Right cardiac atrium (tissue), 5 donors: ENCODE measurements at regions not wholly inside any gene's neighbourhood (a gene's known extent, or its start where the extent isn't known, plus 50 kb on each side); places are given as distances from the start of the nearest gene placed in this dataset.

Experiments
- ATAC-seq, 2 donors: fragments of 200-7000 bp; cut with Tn5 transposase; one replicate each; pipeline versions ENCODE4 v1.8.0 to v1.9.1; 2020; ENCODE audit warnings: moderate library complexity in 2 of 2, mild to moderate bottlenecking in 1 of 2
- DNase-seq, 3 donors: peaks; one replicate each; pipeline ENCODE4 v3.0.0-alpha.2; 2020
- H3K27ac ChIP-seq: one replicate; pipeline ENCODE4 v1.5.1; 2013; ENCODE audit warnings: mild to moderate bottlenecking, low read length, control low read depth, moderate library complexity
- H3K27me3 ChIP-seq: one replicate; pipeline ENCODE4 v1.6.1; 2013; ENCODE audit not compliant: control insufficient read depth, insufficient read depth
- H3K4me1 ChIP-seq: one replicate; pipeline ENCODE4 v1.6.1; 2013; ENCODE audit warnings: low read length; ENCODE audit not compliant: control insufficient read depth, insufficient read depth
- H3K4me3 ChIP-seq: one replicate; pipeline ENCODE4 v1.5.1; 2013; ENCODE audit warnings: low read length, control low read depth
- H3K9me3 ChIP-seq: one replicate; pipeline ENCODE4 v1.6.1; 2013; ENCODE audit warnings: low read length; ENCODE audit not compliant: control insufficient read depth
- WGBS: extraction: QIAGEN DNeasy Blood & Tissue Kit; methylation state at CpG from one replicate; pipeline ENCODE4 v1.1.7; 2013; 5-methylcytosine and 5-hydroxymethylcytosine counted together
- intact Hi-C, 4 donors: fragments of 100-400 bp; cut with DNase I; formaldehyde crosslinking; loops; one replicate each; pipeline versions ENCODE4 v1.11.0 to v1.14.0; 2022 to 2023
- donor health status: healthy with polysubstance abuse.
- donor health status: DM: no; HTN: yes; CAD: no.
- donor health status: DM: no; HTN: no; CAD: no.
- donor health status: DM: no; HTN: yes; CAD: no; lungs with severe emphysema.
- donor health status: DM: yes; HTN: yes; CAD: no.

DNA sequence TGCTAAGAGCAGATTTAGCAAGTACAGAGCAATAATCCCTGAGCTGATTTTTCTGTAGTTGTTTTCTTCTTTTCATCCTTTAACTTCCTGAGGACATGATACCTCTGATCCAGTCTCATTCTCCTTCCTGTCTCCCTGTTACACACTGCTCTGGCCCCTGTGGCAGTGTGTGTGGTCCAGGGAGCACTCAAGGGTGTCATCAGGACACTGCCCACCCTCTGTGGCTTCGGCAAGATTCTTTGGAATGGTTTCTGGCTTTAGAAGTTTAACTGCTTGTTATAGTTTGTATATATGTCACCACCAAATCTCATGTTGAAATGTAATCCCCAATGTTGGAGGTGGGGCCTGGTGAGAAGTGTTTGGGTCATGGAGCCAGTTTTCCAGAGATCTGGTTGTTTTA, 637.3 kb downstream of the BCOR start:
- Histone ChIP-seq H3K9me3 (no peaks in the 10 kb centered on the region), H3K27ac (no peak overlapping the region), H3K4me3 (no peak overlapping the region), H3K27me3 (no peaks in the 10 kb centered on the region), H3K4me1 (peaks cover 3% of the 10 kb centered on the region)
- intact Hi-C loops = no loop called here
- 68% methylated on average over 1 of the region's 1 CpG for WGBS
- ATAC-seq (no peak), DNase-seq (no peak)

DNA sequence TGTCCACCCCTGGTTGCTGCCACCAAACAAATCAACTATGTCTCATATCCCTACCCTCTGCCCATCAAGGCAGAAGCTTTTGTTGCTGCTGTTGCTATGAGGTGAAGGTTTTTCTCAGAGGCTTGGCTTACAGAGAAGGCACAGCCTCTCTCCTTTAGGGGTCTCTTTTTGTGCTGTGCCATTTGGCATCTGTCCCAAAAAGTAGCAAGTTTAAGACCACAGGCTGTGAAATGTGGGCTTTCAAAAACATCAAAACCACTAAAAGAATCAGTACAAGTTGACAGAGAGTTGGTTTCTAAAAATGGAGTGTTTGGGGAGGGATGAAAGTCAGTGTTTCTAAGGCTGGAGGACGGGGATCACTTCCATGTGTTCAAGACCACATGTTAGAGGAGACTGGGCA, 634.9 kb downstream of the BCOR start:
- H3K27me3 ChIP-seq = no peaks in the 10 kb centered on the region
- DNase-seq = no peak

DNA sequence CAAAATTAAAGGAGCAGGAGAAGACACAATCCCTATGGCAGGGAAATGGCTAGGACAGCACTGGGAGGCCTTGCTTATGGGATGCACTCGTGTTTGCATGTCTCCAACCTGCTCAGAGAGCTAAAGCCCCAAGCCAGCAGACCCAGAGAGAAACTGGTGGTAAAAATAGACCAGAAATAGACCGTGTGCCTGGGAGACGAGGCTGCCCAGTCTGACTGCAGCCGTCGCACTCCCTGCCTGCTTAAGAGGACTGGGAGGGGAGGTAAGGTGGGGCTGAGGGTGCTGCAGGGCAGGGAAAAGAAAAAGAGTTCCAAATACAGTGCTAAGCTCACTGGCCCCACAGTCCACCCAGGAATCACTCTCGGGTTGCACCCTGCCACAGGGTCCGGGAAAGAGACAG, 633.5 kb downstream of the BCOR start:
- H3K4me1 ChIP-seq = no peaks in the 10 kb centered on the region
- no peak for ATAC-seq
- 76% methylated on average over 7 of the region's 7 CpGs for WGBS
- no peak overlapping the region for H3K27ac ChIP-seq
- H3K4me3 ChIP-seq = no peak overlapping the region
- no peak for DNase-seq
- H3K27me3 ChIP-seq = no peaks in the 10 kb centered on the region
- intact Hi-C loops = no loop called here
- no peaks in the 10 kb centered on the region for H3K9me3 ChIP-seq

More for the DNA sequence above, 634.9 kb downstream of the BCOR start:
- no peak overlapping the region for H3K4me3 ChIP-seq
- H3K9me3 ChIP-seq = no peaks in the 10 kb centered on the region
- ATAC-seq = no peak
- no peaks in the 10 kb centered on the region for H3K4me1 ChIP-seq
- intact Hi-C loops = no loop called here
- 74% methylated on average over 1 of the region's 1 CpG for WGBS
- no peak overlapping the region for H3K27ac ChIP-seq

DNA sequence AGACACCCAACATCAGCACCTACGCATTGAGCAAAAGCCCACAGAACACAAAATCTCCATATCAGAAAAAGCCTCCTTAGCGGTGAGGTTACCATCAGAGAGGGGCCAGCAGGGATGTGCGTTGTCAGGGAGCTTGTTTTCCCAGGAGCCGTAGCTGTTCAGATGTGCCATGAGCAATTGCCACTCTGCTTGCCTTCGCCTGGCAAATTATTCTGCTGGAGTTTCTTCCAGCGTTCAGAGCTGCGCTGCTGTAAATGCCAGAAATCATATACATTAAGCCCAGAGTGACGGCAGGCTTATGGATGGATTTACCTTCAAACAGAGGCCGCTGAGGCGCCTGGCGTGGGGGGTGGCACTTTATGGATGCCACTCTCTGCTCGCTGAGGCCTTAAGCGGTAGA, 632.3 kb downstream of the BCOR start:
- H3K9me3 ChIP-seq = no peaks in the 10 kb centered on the region
- H3K27ac ChIP-seq = no peak overlapping the region
- DNase-seq (no peak), ATAC-seq (no peak)
- no peaks in the 10 kb centered on the region for H3K4me1 ChIP-seq
- H3K4me3 ChIP-seq = no peak overlapping the region
- 96% methylated on average over 13 of the region's 13 CpGs for WGBS
- intact Hi-C loops = no loop called here
- no peaks in the 10 kb centered on the region for H3K27me3 ChIP-seq

DNA sequence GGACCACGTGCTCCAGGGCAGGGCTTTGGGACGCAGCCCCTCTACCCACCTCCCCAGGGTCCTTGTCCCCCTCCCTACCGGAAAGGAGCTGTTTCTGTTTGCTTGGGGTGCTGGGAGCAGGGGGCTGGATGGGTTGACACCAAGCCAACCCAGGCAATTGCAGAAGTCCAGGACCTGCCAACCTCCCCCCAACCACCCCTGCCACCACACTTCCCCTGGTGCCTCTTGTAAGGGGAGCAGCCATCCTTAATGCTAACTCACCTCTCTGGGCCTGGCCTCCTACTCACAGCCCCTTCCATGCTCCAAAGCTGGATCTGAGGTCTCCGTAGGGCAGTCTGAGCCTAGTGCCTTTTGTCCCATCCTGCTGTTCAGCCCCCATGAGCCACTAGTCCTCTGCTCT, 631.9 kb downstream of the BCOR start:
- H3K9me3 ChIP-seq = no peaks in the 10 kb centered on the region
- H3K27me3 ChIP-seq = no peaks in the 10 kb centered on the region
- no peak overlapping the region for H3K4me3 ChIP-seq
- H3K4me1 ChIP-seq = no peaks in the 10 kb centered on the region
- H3K27ac ChIP-seq = no peak overlapping the region
- no peak for DNase-seq
- 97% methylated on average over 4 of the region's 4 CpGs for WGBS
- intact Hi-C loops = no loop called here
- no peak for ATAC-seq

DNA sequence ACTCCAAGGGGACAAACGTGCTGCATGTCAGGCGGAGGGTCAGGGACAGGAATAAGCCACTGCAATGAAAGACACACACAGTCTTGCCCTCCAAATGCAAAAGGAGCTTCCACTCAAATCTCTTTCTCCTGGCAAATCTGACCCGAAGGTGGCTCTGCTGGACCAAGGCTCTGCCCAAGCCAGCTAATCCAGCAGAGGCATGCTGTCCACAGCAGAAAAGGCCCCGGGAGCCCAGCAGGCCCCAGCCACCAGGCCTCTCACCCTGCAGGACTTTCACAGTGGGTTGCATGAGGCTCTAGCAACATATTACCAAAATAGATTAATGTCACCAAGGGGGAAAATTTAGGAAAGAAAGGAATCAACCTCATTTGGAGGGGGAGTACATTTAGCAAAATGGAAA, 628.6 kb downstream of the BCOR start:
- Histone ChIP-seq H3K4me3 (no peak overlapping the region), H3K27ac (no peak overlapping the region), H3K9me3 (no peaks in the 10 kb centered on the region), H3K4me1 (peaks cover 2% of the 10 kb centered on the region), H3K27me3 (no peaks in the 10 kb centered on the region)
- no peak for ATAC-seq
- intact Hi-C loops = no loop called here
- DNase-seq = no peak
- 72% methylated on average over 4 of the region's 4 CpGs for WGBS

DNA sequence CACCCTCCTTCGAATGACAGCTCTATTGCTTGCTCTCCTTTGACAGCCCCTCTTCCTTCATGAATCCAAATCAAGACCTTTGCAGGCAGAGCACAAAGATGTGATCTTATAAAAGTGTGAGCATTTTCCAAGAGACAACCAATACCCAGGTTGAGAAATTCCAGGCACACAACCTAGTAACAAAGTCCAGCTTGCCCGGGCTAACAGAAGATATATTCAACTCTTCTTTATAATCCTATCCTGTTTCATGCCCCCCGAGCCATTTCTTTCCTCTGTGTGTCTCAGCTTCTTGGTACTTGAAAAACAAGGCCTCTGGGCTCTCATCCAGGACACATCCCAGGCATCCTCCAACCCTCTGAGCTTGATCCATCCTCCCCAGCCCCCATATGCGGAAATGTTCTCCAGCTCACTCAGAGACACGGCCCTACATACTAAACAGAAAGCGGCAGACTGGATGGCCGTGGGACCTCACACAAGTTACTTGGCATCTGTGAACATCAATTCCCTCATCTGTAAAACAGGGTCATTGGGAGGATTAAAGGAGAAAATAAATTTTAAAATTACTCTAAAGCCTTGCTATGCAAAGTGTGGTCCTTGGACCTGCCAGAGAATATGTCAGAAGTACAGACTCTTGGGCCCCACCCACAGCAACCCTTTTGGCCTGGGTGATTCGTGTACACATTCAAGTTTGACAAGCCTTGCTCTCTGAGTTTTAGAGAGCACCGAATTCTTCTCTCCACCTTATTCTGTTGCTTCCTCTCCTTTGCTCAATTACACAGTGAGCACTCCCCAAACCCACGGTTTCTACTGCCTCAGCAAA, 627.0 kb downstream of the BCOR start:
- DNase-seq = peak in 1 of 3 donors; percentile 32

DNA sequence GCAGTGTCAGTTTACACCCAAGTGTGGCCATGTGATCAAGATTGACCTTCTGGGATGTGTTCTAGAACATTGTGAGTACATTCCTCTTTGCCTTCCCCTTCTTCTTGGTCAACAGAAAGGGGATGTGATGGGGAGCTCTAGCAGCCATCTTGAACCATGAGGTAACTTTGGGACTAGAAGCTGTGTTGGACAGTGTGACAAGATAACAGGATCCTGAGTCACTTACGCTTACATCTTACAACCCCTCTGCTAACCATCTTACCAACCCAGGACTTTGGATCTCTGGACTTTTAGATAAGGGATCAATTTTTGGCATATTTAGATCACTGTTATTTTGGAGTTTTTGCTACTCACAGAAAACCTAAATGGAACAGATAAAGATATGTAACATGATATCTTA, 625.6 kb downstream of the BCOR start:
- intact Hi-C loops = no loop called here
- no peak for ATAC-seq

More for the DNA sequence above, 627.0 kb downstream of the BCOR start:
- H3K9me3 ChIP-seq = no peaks in the 10 kb centered on the region
- WGBS = 32% methylated on average over 10 of the region's 10 CpGs
- peak overlapping the region; percentile 19 for H3K27ac ChIP-seq
- intact Hi-C loops = no loop called here
- H3K4me3 ChIP-seq = no peak overlapping the region
- peaks cover 2% of the 10 kb centered on the region for H3K4me1 ChIP-seq
- no peaks in the 10 kb centered on the region for H3K27me3 ChIP-seq
- ATAC-seq = peak in 1 of 2 donors; percentile 46

DNA sequence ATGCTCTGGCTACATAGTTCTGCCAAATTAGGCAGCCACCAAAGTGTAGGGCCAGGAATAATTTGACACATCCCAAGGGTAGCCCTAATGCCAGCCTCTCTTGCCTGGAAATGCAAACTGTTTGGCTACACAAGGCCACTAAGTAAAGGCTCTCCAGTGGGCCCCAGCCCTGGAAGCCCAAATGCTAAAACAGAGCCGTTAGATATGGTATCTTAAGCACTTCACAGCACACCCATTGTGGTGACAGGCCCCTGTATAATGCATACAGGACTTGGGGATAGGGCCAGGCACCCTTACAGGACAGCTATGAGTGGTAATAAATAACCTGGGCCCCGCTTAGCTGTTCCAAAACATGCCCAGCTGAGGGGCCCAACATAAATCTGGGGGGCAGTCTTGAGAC, 623.9 kb downstream of the BCOR start:
- Histone ChIP-seq H3K27ac (peak overlapping the region; percentile 62), H3K4me3 (no peak overlapping the region), H3K9me3 (no peaks in the 10 kb centered on the region), H3K4me1 (peaks cover 7% of the 10 kb centered on the region), H3K27me3 (no peaks in the 10 kb centered on the region)
- ATAC-seq (peak in 1 of 2 donors; percentile 44), DNase-seq (peak in 1 of 3 donors; percentile 42)
- intact Hi-C loops = no loop called here
- WGBS = 52% methylated on average over 2 of the region's 2 CpGs

More for the DNA sequence above, 625.6 kb downstream of the BCOR start:
- DNase-seq = no peak
- H3K27me3 ChIP-seq = no peaks in the 10 kb centered on the region
- peaks cover 2% of the 10 kb centered on the region for H3K4me1 ChIP-seq
- WGBS = 93% methylated on average over 1 of the region's 1 CpG
- H3K27ac ChIP-seq = no peak overlapping the region
- no peak overlapping the region for H3K4me3 ChIP-seq
- no peaks in the 10 kb centered on the region for H3K9me3 ChIP-seq

DNA sequence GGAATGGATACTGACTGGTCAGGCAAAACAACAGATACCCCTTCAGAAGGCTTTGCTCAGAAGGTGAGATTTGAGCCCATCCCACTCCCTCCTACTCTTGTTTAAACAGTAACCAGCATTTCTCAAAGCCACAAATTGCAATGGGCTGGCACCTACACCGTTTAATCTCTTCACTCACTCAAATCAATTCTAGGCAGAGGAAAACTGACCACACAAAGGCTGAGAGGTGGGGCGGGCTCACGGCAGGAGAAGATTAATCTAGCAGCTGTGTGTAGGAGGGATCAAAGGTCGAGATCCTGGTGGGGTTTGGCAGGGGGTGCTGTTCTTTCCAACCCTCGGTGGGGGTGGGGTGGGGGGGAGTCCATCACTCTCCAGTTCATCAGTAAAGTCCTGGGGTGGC, 622.4 kb downstream of the BCOR start:
- Histone ChIP-seq H3K27ac (no peak overlapping the region), H3K4me3 (no peak overlapping the region), H3K9me3 (no peaks in the 10 kb centered on the region), H3K27me3 (no peaks in the 10 kb centered on the region), H3K4me1 (peaks cover 7% of the 10 kb centered on the region)
- no peak for ATAC-seq
- WGBS = 43% methylated on average over 5 of the region's 5 CpGs
- intact Hi-C loops = no loop called here
- DNase-seq = no peak

DNA sequence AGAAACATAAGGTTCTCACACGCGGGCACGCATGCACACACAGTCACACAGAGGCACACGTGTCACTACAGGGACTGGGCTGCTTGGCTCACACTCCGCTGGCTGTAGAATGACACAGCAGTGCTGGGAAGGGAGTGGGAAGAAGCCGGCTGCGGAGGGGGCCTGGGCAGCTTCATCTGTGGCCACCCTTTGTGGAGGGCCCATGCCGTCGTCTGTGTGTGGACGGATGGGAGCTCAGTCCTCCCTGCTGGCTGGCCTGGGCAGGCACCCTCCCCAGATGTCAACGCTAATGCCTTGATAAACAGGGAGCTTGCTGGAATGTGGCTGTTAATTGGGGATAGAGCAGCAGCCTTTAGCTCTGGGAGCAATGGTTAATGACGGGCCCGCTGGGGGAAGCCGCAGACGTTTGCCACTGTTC, 621.1 kb downstream of the BCOR start:
- H3K4me1 ChIP-seq = peaks cover 4% of the 10 kb centered on the region
- intact Hi-C loops = no loop called here
- H3K9me3 ChIP-seq = no peaks in the 10 kb centered on the region
- no peaks in the 10 kb centered on the region for H3K27me3 ChIP-seq
- H3K27ac ChIP-seq = peak overlapping the region; percentile 78
- peak; percentile 43 to 78 (median 76) for DNase-seq
- H3K4me3 ChIP-seq = no peak overlapping the region
- ATAC-seq = peak; percentile 56 to 61
- 46% methylated on average over 15 of the region's 15 CpGs for WGBS
